H1 (cell line): ENCODE measurements at regions not wholly inside any gene's neighbourhood (a gene's known extent, or its start where the extent isn't known, plus 50 kb on each side); places are given as distances from the start of the nearest gene placed in this dataset.

Experiments used
- CBX8 ChIP-seq: fragments of 300-800, 300-1000 bp; sonication (generic); IDR thresholded peaks from 2 replicates; pipeline ENCODE4 v1.7.1; 2016; ENCODE audit warnings: low read depth, low read length, borderline replicate concordance
- CHD1 ChIP-seq: IDR thresholded peaks from 2 replicates; pipeline ENCODE4 v1.6.1; 2012; ENCODE audit warnings: low read depth, low read length, improper control_type of control experiment
- CHD7 ChIP-seq: fragments of 300-600 bp; sonication (generic); IDR thresholded peaks from 2 replicates; pipeline ENCODE4 v1.7.1; 2012; ENCODE audit warnings: low read length, moderate library complexity, mild to moderate bottlenecking, inconsistent platforms; ENCODE audit not compliant: insufficient replicate concordance
- EGR1 ChIP-seq: IDR thresholded peaks from 2 replicates; pipeline ENCODE4 v1.6.1; 2011; ENCODE audit warnings: low read depth, low read length, borderline replicate concordance
- EZH2 ChIP-seq: fragments of 200-600 bp; sonication (generic); IDR thresholded peaks from 2 replicates; pipeline ENCODE4 v1.7.1; 2012; ENCODE audit warnings: low read depth, mild to moderate bottlenecking, moderate library complexity, low read length, inconsistent platforms; ENCODE audit not compliant: severe bottlenecking
- HDAC2 ChIP-seq, 2 experiments: fragments of 300-600 bp in 1 of 2; sonication (generic) in 1 of 2; IDR thresholded peaks; 2 replicates each; pipeline ENCODE4 v1.6.1; 2011 to 2012; ENCODE audit warnings: low read depth in 2 of 2, low read length in 2 of 2, mild to moderate bottlenecking in 2 of 2, moderate library complexity in 2 of 2, borderline replicate concordance in 1 of 2, inconsistent platforms in 1 of 2
- KDM5A ChIP-seq: fragments of 200-600 bp; IDR thresholded peaks from 2 replicates; pipeline ENCODE4 v1.7.1; 2012; ENCODE audit warnings: mild to moderate bottlenecking, low read length, inconsistent platforms, mixed read lengths
- NANOG ChIP-seq: IDR thresholded peaks from 2 replicates; pipeline ENCODE4 v1.6.1; 2011; ENCODE audit warnings: low read length, low read depth, mild to moderate bottlenecking, inconsistent platforms; ENCODE audit not compliant: insufficient read depth, poor library complexity, severe bottlenecking

GRCh38 chr4:42281324-42282020, 115.8 kb upstream of the SHISA3 start (continued):
- no peak for TF ChIP-seq CHD7
- TF ChIP-seq CBX8 = no peak
- TF ChIP-seq KDM5A = no peak
- TF ChIP-seq CHD1 = no peak
- TF ChIP-seq EGR1 = no peak
- TF ChIP-seq EZH2 = no peak
- TF ChIP-seq NANOG = no peak
- no peak for TF ChIP-seq HDAC2 (IDR thresholded peaks at IDR 0.05; ENCODE audit: borderline replicate concordance in 1 of 2, low read depth in 2 of 2, low read length in 2 of 2)
